Vagina (tissue), 2 donors: ENCODE measurements at regions not wholly inside any gene's neighbourhood (a gene's known extent, or its start where the extent isn't known, plus 50 kb on each side); places are given as distances from the start of the nearest gene placed in this dataset.

Experiments used
- POLR2A ChIP-seq, 2 donors: fragments of 450-650 bp; IDR thresholded peaks; one replicate each; pipeline ENCODE4 v1.6.1; 2017; ENCODE audit warnings: antibody characterized with exemption in 2 of 2, mild to moderate bottlenecking in 2 of 2, moderate library complexity in 2 of 2
- TF ChIP-seq, protein P1 (sequence below), 3 experiments: fragments of 450-650 bp in 2 of 3; fragments of 200-600 bp in 1 of 3; sonication (generic) in 1 of 3; IDR thresholded peaks; one replicate each; pipeline ENCODE4 v1.5.1; 2017 to 2019; ENCODE audit warnings: antibody characterized with exemption in 3 of 3, mild to moderate bottlenecking in 2 of 3, moderate library complexity in 2 of 3

DNA sequence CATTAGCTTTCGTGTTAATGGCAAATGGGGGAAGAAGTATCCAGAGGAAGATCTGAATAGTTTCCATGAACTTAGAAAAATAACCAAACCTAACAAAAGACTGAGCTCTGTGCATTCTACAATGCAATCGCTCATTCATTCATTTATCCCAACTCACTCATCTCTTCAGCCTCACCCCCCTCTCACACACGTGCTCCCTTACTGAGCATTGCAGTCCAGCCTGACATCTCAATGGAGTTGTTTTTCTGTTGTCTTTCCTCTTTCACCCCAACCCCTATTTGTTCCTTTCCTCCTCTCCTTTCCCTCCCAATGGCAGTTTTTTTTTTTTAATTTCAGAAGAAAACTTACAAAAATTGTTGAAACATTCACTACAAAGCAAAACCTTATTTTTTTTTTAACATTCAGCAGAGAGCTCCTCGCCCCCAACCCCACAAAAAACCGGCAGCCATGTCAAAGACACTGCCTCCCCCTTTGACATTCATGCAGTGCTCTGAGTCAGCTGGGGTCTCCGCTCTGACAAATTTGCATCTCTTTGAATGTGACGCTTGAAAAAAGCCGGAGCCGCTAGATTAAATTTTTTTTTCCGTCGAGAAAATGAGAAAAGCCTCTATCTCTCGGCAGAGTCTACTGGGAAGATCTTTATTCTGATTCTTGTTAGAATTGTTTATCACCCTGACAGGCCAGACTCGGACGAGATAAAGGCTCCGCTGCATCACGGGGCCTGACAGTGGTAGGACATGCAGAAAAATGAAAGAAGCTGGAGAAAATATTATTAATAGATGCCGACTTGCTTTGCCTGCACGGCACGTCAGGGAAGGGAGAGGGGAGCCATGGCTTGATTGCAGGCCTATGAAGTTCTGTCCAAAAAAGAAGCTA is 775.6 kb downstream of the VRK1 start:
- TF ChIP-seq, protein P1, sequence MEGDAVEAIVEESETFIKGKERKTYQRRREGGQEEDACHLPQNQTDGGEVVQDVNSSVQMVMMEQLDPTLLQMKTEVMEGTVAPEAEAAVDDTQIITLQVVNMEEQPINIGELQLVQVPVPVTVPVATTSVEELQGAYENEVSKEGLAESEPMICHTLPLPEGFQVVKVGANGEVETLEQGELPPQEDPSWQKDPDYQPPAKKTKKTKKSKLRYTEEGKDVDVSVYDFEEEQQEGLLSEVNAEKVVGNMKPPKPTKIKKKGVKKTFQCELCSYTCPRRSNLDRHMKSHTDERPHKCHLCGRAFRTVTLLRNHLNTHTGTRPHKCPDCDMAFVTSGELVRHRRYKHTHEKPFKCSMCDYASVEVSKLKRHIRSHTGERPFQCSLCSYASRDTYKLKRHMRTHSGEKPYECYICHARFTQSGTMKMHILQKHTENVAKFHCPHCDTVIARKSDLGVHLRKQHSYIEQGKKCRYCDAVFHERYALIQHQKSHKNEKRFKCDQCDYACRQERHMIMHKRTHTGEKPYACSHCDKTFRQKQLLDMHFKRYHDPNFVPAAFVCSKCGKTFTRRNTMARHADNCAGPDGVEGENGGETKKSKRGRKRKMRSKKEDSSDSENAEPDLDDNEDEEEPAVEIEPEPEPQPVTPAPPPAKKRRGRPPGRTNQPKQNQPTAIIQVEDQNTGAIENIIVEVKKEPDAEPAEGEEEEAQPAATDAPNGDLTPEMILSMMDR (IDR thresholded peaks at IDR 0.05) = no peak
- TF ChIP-seq POLR2A (IDR thresholded peaks at IDR 0.05) = no peak
